Esophagus mucosa (tissue), 1 donor: ENCODE measurements at regions not wholly inside any gene's neighbourhood (a gene's known extent, or its start where the extent isn't known, plus 50 kb on each side); places are given as distances from the start of the nearest gene placed in this dataset.
"Not testable (repeated sequence)": the region's sequence is repeated elsewhere in the genome, so short reads cannot be mapped to it uniquely, and the experiment has no call there.

Source experiments
- ATAC-seq: fragments of 200-7000 bp; cut with Tn5 transposase; one replicate; pipeline ENCODE4 v1.9.1; 2020
- donor health status: DM: yes; HTN: yes; CAD: no.

DNA sequence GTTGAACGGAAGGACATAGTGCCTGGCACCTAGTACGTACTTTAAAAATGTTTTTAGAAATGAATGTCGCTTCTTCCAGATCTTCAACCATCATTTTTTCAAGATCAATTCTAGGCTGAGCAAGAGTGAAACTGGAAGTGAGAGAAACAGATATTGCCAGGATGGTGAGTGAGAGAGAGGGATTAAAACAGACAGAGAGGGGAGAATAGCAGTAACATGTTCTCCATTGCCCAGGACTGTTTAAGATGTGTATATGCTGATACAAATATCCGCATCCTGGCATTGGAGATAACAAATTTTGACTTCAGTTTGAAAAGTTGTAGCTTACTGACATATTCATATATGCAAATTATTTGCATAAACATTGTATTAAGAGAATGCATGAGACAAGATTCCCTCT, 1156.1 kb downstream of the TBL1XR1 start:
- ATAC-seq = no peak

DNA sequence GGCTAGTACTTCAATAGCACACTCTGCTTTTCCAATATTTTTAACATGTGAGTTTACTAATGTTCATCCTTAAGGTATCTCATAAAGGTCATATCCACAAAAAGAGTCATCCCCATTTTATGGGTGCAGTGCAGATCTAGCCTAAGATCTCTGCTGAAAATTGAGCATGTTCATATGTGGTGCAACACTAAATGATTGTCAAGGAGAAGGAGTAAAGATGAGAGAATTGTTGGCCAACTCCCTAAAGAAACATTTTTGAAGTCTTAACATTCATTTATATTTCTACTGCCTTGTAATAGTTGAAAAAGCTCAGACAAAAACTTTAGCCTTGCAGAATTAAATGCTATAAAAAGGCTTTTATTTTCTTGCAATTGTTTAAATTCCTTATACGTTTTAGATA, 1159.6 kb downstream of the TBL1XR1 start:
- ATAC-seq = no peak

DNA sequence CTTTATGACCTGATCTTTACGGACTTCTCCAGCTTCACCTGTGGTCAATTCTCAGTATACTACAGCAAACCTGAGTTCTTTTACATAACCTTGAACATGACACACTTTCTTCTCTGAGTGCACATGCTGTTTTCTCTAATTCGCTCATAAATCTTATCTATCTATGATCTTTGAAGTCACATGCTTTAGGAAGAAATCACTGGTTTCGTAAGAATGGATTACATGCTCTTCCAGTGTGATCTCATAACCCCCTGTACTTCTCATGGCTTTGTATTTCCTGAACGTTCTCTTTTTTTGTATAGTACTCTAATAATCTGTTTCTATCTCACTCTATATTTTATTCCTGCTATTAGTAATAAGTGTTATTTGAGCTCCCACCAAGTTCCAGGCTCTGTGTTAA, 1165.2 kb downstream of the TBL1XR1 start:
- no peak for ATAC-seq

DNA sequence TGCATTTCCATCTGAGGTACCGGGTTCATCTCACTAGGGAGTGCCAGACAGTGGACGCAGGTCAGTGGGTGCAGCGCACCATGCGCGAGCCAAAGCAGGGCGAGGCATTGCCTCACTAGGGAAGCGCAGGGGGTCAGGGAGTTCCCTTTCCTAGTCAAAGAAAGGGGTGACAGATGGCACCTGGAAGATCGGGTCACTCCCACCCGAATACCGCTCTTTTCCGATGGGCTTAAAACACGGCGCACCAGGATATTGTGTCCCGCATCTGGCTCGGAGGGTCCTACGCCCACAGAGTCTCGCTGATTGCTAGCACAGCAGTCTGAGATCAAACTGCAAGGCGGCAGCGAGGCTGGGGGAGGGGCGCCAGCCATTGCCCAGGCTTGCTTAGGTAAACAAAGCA, 1157.1 kb downstream of the NAALADL2 start:
- ATAC-seq = not testable (repeated sequence)

DNA sequence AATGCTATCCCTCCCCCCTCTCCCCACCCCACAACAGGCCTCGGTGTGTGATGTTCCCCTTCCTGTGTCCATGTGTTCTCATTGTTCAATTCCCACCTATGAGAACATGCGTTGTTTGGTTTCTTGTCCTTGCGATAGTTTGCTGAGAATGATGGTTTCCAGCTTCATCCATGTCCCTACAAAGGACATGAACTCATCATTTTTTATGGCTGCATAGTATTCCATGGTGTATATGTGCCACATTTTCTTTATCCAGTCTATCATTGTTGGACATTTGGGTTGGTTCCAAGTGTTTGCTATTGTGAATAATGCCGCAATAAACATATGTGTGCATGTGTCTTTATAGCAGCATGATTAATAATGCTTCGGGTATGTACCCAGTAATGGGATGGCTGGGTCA, 1156.1 kb downstream of the NAALADL2 start:
- ATAC-seq = not testable (repeated sequence)

DNA sequence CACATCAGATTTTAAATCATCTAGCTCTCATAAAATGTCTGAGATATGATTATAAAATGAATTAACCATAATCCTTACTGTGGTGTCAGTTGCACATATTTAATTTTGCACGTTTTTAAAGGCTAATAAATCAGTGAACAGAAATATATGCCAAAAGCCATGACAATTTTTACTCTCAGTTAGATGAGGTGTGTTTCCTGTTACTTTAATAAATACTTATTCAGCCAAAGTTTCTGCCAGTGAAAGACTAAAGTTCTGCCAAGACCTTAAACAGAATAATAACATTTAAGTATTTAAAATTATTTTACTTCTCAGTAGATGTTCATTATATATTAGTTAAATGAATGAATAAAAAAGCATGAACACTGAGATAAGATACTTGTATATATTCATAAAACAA, 1150.1 kb downstream of the NAALADL2 start:
- ATAC-seq = no peak

DNA sequence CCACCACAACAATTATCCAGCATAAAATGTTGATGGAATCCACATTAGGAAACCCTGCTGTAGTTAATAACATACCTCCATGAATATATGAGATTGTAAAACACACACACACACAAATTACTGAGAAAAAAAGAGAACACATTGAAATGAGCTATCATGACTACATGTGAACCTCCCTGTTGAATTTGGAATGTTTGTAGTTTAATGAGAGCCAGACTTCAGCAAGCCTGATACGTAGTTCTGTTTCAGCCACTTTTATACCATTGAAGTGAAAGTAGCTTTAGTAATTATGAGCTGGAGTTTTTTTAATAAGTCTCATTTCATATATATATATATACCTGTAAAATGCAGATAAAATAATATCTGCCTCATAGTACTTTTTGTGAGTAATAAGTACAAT, 1146.4 kb downstream of the NAALADL2 start:
- no peak for ATAC-seq

DNA sequence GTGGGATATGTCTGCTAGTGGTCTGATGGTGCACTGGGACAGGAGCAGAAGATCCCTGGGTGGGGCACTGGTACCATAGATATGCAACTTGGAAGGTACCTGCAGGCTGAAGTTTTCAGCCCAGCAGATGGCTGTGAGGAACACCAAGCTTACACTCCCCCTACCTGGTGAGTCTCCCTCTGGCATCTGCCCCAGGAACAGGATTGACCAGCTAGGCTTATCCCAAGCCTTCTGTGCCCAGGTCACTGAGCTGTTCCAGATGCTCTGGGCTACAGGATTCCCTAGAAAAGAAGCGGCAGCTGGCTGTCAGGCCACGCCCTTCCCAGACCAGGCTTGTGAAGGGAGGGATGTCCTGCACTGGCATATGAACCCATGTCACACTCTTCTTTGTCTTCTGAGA, 1130.0 kb downstream of the NAALADL2 start:
- no peak for ATAC-seq

DNA sequence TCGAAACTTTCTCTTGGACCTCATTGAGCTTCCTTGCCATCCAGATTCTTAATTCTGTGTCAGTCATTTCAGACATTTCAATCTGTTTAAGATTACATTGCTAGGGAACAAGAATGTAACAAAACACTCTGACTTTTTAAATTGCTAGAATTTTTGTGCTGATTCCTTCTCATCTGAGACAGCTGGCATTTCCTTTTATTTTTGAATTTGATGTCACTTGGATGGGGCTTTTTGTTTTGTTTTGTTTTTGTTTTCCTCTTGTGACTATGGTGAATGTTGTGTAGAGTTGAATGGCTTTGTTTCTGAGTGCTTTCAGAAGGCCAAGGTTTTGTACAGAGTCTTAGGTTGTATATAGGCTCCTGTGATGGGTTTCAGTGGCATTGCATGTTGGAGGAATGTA, 1129.3 kb downstream of the NAALADL2 start:
- ATAC-seq = no peak

DNA sequence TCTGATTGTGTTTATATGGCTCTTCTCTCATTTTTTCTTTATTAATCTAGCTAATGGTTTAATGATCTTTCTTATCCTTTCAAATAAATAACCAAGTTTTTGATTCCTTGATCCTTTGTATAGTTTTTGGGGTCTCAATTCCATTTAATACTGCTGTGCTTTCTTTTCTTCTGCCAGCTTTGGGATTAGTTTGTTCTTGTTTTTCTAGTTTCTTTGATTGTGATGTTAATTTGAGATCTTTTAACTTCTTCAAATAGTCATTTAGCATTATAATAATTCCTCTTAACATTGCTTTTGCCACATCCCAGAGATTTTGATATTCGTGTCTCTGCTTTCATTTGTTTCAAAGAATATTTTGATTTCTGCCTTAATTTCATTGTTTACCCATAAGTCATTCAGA, 1126.6 kb downstream of the NAALADL2 start:
- ATAC-seq = no peak

DNA sequence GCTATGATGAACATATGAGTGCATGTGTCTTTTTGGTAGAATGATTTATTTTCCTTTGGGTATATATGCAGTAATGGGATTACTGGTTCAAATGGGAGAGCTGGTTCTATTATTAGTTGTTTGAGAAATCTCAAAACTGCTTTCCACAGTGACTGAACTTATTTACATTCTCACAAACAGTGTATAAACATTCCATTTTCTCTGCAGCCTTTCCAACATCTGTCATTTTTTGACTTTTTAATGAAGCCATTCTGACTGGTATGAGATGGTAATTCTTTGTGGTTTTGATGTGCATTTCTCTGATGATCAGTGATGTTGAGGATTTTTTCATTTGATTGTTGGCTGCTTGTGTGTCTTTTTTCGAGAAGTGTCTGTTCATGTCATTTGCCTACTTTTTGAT, 1124.2 kb downstream of the NAALADL2 start:
- no peak for ATAC-seq

DNA sequence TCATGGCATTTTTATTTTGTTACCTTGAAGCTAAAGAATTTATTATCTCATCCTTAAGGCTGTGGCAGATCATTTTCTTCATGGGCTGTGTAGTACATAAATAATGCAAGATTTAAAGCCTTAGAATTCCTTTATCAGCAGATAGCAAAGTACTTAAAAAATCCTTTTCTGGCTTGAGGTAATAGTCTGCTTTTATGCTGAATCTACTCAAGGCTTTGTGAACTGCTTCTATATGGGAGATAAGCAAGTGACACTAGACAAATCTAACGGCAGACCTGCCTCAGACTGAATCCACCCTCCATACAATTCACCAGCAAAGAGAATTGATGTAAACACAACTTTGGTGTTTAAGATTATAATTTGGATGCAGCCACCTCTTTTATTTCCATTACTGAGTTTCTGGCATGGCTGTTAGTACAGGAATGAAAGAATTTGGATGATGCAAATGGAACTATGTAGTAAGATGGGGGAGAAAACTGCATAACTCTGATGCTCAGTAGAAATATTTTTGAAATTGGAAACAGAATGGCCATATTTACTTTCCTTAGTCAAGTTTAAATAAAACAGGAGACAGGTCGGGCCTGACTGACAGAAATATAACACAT, 1121.5 kb downstream of the NAALADL2 start:
- no peak for ATAC-seq

DNA sequence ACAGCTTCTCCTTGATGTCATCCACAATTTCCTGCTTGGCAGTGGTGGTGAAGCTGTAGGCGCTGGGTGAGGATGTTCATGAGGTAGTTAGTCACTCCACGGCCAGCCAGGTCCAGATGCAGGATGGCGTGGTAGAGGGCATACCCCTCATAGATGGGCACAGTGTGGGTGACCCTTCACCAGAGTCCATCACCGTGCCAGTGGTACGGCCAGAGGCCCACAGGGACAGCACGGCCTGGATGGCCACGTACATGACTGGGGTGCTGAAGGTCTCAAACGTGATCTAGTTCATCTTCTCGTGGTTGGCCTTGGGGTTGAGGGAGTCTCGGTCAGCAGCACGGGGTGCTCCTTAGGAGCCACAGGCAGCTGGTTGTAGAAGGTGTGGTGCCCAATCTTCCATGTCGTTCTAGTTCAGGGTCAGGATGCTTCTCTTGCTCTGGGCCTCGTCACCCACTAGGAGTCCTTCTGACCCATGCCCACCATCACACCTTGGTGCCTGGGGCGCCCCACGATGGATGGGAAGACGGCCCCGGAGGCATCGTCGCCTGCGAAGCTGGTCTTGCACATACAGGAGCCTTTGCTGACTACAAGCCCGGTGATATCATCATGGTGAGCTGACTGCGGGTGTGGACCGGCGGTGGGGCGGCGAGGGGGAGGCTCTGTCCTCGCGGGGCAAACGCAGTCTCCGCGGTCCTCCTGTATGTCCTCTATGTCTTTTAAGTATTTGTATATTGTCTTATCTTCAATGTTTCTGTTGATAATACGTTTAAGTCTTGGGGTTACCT, 1119.0 kb downstream of the NAALADL2 start:
- no peak for ATAC-seq

DNA sequence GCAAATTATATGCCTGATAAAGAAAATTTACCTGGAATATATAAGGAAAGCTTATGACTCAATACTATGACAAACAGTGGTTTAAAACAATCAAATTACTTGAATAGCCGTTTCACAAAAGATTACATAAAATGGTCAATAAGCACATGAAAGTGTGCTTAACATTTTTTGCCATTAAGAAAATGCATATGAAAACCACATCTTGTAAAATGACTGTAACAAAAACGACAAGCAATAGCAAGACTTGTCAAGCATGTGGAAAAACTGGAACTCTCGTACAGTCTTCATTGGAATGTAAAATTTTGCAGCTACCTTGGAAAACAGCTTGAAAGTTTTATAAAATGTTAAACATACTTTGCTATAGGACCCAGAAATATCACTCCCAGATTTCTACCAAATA, 1110.3 kb downstream of the NAALADL2 start:
- no peak for ATAC-seq

DNA sequence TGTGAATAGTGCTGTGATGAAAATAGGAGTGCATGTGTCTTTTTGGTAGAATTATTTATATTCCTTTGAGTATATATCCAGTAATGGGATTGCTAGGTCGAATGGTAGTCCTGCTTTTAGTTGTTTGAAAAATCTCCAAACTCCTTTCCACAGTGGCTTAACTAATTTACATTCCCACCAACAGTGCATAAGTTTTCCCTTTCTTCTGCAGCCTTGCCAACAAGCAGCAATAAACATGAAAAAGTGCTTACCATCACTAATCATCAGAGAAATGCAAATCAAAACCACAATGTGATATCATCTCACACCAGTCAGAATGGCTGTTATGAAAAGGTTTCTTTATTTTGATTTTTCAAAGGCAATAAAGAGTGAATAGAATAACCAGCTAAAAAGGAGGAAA, 1105.9 kb downstream of the NAALADL2 start:
- ATAC-seq = no peak

DNA sequence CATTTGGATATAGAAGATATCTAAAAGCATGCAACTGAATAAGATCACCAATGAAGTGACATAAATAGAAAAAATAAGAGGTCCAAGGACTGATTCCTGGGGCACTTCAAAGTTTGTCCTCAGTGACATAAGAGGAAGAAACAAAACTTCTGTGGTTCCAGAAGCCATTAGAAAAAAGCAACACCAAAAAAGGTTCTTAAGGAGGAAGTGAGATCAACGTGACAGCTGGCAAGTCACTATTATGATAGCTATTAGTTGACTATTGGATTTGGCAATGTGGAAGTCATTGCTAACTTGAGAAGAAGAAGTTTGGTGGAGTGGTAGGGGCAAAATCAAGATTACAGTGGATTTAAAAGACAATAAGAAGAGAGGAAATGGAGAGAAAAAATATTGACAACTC, 1098.3 kb downstream of the NAALADL2 start:
- ATAC-seq = no peak

DNA sequence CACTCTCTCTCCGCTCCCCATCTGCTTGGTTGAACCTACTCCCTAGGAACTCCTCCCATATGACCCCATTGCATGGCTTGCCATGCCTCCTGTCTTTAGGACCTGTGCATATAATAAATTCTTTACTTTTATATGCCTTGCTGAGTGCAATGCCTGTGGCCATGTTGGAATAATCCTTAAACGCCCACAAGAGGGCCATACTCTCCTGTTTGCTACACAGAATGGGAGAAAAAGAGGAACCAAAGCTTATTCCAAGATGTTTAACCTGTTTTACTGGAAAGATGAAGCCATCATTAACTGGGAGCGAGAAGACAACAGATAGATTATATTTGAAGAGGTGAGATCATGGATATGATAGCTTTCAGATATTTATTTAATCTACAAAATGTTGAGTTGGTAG, 1097.8 kb downstream of the NAALADL2 start:
- no peak for ATAC-seq

DNA sequence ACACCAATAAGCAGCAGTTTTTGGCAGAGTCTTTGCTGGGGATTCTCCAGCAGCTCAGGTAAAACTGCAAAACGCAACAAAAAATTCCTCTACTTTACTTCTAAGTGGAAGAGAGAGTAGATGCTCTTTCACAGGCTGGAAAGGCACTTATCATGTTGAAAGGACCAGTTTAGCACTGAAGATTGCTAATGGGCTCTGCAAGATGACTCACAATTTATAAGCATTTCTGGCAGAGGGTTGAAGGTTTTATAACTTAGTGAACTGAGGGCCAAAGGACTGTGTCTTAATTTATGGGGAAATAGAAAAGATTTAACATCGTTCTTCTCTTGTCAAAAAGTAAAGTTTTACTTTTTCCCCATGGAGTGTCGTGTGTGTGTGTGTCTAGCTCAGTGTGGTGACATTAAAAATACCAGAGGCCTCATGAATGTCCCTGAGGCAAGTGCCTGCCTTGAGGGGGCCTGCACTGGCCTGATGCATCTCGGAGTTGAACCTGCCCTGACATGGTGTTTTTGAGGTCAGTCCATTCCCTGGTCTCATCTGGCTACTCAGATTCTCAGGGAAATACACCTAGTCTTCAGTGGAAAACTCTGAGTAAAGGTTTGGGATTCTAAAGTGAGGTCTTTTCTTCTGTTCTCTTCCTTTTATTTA, 1092.0 kb downstream of the NAALADL2 start:
- ATAC-seq = no peak

DNA sequence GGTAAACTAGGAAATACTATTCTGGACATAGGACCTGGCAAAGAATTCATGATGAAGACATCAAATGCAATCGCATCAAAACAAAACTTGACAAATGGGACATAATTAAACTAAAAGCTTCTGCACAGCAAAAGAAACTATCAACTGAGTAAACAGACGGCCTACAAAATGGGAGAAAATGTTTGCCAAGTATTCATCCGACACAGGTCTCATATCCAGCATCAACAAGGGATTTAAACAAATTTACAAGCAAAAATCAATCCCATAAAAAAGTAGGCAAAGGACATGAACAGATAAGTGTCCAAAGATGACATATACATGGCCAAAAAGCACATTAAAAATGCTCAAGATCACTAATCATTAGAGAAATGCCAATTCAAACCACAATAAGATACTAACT, 1088.9 kb downstream of the NAALADL2 start:
- no peak for ATAC-seq

DNA sequence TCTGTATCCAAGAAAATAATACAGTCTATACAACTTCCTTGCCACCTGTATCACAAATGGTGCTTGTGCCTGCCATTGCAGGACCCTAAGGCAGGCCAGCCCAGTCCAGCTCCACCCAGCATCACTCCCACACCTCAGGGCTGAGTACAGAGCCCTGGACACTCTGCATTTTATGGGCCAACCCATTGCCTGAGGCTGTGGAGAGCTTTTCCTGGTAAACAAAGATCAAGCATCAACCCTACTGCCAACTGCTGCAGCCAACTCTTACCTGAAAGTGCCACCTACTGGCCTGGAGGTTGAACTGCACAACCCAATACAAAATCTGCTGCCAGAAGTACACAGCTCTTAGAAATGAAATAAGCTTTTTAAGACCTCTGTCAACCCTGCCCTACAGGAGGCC, 1082.2 kb downstream of the NAALADL2 start:
- peak; percentile 72 for ATAC-seq

DNA sequence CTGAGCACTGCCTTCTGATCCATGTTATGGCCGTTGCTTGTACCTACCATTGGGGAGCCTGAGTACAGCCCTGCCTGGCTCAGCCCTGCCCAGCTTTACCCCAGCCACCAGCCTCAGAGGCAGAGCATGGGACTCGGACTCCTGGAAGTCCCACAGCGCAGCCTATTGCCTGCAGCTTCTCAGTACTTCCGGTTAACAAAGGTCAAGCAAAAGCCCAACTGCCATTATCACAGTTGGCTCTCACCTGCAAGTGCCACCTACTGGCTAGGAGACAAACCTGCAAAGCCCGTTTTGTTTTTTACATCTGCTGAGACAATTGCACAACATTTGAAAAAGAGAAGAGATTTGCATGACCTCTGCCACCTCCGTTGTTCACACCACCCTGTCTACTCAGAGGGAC, 1081.7 kb downstream of the NAALADL2 start:
- peak; percentile 48 for ATAC-seq

DNA sequence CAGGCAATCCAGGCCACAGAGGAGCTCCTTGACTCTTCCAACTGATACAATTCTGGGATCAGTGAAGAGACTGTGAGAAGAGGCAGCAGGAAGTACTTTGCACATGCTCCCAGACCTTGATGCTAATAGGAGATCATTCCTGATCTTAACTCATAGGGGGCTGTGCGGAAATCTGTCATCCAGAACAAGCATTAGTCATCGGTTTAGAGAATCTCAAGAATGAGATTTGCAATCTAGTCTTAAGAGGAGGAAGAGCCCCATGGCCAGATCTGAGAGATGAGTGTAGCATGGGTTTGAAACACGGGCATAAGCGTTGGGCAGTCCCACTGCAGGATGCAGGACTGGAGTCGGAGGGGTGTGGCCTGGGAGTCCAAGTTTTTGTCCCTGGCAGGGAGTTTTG, 1081.1 kb downstream of the NAALADL2 start:
- no peak for ATAC-seq

DNA sequence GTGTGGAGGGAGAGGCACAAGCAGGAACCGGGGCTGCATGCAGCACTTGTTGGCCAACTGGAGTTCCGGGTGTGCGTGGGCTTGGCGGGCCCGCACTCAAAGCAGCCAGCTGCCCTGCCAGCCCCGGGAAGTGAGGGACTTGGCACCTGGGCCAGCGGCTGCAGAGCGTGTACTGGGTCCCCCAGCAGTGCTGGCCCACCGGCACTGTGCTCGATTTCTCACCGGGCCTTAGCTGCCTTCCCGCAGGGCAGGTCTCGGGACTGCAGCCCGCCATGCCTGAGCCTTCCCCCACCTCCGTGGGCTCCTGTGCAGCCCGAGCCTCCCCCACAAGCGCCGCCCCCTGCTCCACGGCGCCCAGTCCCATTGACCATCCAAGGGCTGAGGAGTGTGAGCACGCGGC, 1078.2 kb downstream of the NAALADL2 start:
- ATAC-seq = not testable (repeated sequence)

DNA sequence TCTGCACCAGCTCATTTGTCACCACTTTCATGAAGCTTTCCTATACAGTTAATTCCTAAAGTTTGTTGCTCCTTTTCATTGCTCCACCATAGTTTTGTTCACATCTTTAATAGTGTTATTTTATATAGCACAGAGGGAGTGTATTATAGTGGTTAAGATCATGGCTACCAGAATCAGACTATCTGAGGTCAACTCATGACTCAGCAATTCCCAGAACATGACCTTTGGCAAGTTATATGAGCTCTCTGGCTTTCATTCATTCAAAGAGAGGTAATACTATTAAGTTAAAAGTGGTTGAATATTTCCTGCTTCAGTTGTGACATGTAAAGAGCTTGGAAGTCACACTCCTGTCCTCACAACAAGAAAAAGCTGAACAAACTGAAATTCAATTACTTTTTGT, 1073.5 kb downstream of the NAALADL2 start:
- no peak for ATAC-seq
